PFSK-1 (cell line): ENCODE measurements at regions not wholly inside any gene's neighbourhood (a gene's known extent, or its start where the extent isn't known, plus 50 kb on each side); places are given as distances from the start of the nearest gene placed in this dataset.

Experiments
- POLR2AphosphoS5 ChIP-seq: IDR thresholded peaks from 2 replicates; pipeline ENCODE4 v1.6.1; 2012; ENCODE audit warnings: low read depth, mild to moderate bottlenecking, control low read depth, low read length, moderate library complexity
- REST ChIP-seq, 2 experiments: IDR thresholded peaks; 2 replicates each; pipeline versions ENCODE4 v1.6.1 to v1.8.0; 2011 to 2012; ENCODE audit warnings: low read depth in 2 of 2, low read length in 2 of 2, control low read depth in 1 of 2, inconsistent platforms in 1 of 2, mild to moderate bottlenecking in 1 of 2, moderate library complexity in 1 of 2; ENCODE audit not compliant: insufficient read depth in 1 of 2
- SIN3A ChIP-seq: IDR thresholded peaks from 2 replicates; pipeline ENCODE4 v1.6.1; 2012; ENCODE audit warnings: mild to moderate bottlenecking, low read length, moderate library complexity, borderline replicate concordance; ENCODE audit not compliant: insufficient read depth
- TAF1 ChIP-seq: IDR thresholded peaks from 2 replicates; pipeline ENCODE4 v1.6.1; 2012; ENCODE audit warnings: low read length, control low read depth, borderline replicate concordance; ENCODE audit not compliant: insufficient read depth

- TF ChIP-seq REST (IDR thresholded peaks at IDR 0.05; ENCODE audit: insufficient read depth in 1 of 2, low read depth in 2 of 2, low read length in 2 of 2) (no peak), TAF1 (no peak), SIN3A (no peak), POLR2AphosphoS5 (no peak)
Observed at GRCh38 chr10:100679327-100679726, 66.1 kb upstream of the PAX2 start.
